Cardiac septum (tissue), 1 donor: ENCODE measurements at regions not wholly inside any gene's neighbourhood (a gene's known extent, or its start where the extent isn't known, plus 50 kb on each side); places are given as distances from the start of the nearest gene placed in this dataset.
"Not testable (repeated sequence)": the region's sequence is repeated elsewhere in the genome, so short reads cannot be mapped to it uniquely, and the experiment has no call there.

ENCODE experiments used
- DNase-seq: peaks from one replicate; pipeline ENCODE4 v3.0.0-alpha.2; 2020; ENCODE audit warnings: low spot score
- intact Hi-C: fragments of 100-400 bp; cut with DNase I; formaldehyde crosslinking; loops from one replicate; pipeline ENCODE4 v1.14.0; 2022
- donor health status: DM: no; HTN: no; CAD: no.

DNA sequence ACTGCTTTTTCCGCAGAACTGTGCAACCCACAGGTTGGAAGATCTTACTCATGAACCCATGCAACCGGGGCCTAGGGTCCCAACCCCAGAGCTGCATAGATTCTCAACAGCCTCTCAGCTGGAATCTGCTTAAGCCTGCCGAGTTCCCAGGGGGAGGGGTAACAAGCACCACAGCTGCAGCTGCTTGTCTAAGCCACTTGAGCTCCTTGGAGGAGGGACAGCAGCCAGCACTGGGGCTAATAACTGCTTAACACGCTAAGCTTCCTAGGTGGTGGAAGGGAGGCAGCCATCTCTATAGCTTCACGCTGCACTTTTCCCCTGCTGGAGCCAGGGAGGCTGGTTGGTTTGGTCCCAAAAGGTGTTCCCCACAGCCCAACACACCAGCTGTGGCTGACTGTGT, 311.6 kb downstream of the DSC3 start:
- DNase-seq, result no peak
- intact Hi-C loops, result no loop called here

DNA sequence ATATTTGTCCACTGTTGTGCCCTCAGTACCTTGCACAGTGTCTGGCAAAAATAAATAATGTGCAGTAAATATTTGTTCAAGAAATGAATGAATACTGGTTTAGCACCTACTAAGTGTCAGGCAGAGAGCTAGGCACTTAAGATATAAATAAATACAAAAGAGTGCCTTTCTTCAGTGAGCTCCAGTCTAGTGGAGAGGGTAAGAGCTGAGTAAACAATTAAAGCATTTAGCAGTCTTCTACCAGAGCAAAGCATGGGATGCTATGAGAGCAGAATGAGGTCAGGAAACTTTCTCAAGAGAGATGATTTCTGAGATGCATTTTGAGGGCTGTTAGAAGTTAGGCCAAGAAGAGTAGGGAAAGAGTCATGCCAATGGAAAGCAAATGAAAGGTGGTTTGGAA, 314.7 kb downstream of the DSC3 start:
- DNase-seq, result no peak
- intact Hi-C loops, result no loop called here

- no peak for DNase-seq
- intact Hi-C loops, result no loop called here
Measured at GRCh38 chr18:30713299-30713698, 329.2 kb downstream of the DSC3 start.

GRCh38 chr18:30712383-30712782, 330.2 kb downstream of the DSC3 start:
- intact Hi-C loops, result no loop called here
- DNase-seq, result no peak

DNA sequence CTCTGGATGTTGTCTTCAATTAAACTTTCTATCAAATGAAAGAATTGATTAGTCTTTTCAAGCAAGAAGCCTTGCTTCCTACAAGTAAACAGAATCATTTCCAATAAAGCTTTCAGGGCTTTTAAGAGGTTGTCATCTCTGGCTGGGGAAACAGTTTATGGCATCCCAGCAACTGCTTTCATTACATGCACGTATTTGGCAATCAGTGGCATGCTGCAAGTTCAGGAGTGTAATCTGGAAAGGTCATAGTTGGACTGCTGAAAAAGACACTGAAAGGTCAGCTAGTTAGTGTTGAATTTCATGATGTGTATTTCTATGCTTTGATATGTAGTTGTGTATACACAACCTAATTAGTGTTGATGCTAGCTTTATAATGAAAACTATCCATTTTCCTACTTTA, 332.9 kb downstream of the DSC3 start:
- intact Hi-C loops, result no loop called here
- DNase-seq, result no peak

GRCh38 chr18:30705943-30706342, 336.6 kb downstream of the DSC3 start:
- intact Hi-C loops, result no loop called here
- no peak for DNase-seq

GRCh38 chr18:30698571-30698970, 344.0 kb downstream of the DSC3 start:
- no peak for DNase-seq
- intact Hi-C loops, result no loop called here

GRCh38 chr18:30696201-30696600, 346.3 kb downstream of the DSC3 start:
- intact Hi-C loops, result no loop called here
- no peak for DNase-seq

DNA sequence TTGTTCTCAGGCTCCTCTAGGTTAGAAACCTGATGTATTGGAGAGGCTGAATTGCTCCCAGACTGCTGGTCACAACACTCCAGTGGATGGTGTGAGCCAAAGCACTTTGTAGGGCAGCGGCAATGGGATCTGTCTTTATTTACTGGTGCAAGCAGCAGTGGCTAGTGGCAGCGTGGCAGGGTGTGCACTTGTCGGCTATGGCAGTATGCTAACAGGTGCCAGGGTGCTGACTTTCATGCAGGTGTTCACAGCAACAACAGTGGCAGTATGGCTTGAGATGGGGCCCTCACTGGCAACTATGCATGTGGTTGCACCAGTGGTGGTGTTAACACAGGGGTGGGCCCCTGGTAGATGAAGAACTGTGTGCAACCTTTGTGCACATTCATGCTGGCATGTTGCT, 347.8 kb downstream of the DSC3 start:
- DNase-seq, result no peak
- intact Hi-C loops, result no loop called here

- intact Hi-C loops, result no loop called here
- no peak for DNase-seq
Measured at GRCh38 chr18:30689216-30689615, 353.3 kb downstream of the DSC3 start.

GRCh38 chr18:30687501-30687900, 355.0 kb downstream of the DSC3 start:
- no peak for DNase-seq
- intact Hi-C loops, result no loop called here

GRCh38 chr18:30684825-30685481, 357.6 kb downstream of the DSC3 start:
- no peak for DNase-seq
- intact Hi-C loops, result no loop called here

GRCh38 chr18:30683836-30684235, 358.7 kb downstream of the DSC3 start:
- DNase-seq, result no peak
- intact Hi-C loops, result no loop called here

DNA sequence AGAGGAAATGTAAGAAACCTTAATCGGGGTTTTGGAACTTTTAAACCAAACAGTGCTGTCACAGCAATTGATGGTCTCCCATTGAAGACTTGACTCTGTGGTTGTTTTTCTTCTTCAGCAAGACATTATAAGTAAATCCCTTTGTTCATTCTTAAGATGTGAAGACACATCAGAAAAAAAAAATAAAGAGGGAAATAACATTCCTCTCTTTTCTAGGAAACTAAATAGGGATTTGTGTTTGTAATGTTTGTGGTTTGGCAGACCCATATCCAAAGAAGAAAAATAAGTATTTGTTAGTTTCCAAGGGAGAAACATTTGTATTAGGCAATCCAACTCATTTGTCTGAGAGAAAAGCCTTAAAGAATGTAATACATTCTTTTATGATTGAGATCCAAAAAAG, 359.9 kb downstream of the DSC3 start:
- no peak for DNase-seq
- intact Hi-C loops, result no loop called here

DNA sequence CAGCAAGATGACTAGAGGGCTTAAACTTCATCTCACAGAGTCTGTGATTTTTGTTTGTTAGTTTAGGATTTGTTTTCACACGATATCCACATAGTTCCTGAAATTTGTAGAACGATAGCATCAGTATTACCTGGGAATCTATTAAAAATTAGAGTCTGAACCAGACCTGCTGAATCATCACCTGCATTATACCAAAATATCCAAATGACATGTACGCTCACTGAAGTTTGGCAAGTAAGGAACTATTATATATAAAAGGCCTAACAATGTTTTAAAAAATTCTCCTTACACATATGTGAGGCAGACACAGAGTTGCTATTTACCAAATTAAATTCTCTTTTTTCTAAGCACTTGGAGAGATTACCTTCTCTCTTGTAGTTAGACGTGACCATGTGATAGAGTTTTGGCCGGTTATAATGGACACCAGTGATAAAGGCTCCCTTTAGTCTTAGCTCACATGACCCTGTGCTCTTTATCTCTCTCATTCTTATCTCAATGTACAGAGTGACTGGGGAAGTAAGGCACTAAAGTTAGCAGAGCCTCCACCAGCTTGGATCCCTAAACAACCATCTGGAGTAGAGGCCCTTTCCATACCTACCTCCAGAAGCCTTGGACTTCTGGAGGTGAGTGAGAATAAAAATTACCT, 363.1 kb downstream of the DSC3 start:
- intact Hi-C loops, result no loop called here
- no peak for DNase-seq

DNA sequence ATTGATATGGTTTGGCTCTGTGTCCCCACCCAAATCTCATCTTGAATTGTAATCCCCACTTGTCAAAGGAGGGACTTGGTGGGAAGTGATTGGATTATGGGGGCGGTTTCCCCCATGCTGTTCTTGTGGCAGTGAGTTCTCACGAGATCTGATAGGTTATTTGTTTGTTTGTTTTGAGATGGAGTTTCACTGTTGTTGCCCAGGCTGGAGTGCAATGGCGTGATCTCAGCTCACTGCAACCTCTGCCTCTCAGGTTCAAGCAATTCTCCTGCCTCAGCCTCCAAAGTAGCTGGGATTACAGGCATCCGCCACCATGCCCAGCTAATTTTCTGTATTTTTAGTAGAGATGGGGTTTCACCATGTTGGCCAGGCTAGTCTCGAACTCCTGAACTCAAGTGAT, 364.7 kb downstream of the DSC3 start:
- intact Hi-C loops, DNase-seq: not testable (repeated sequence)

GRCh38 chr18:30676053-30676480, 366.5 kb downstream of the DSC3 start:
- intact Hi-C loops, result no loop called here
- no peak for DNase-seq

DNA sequence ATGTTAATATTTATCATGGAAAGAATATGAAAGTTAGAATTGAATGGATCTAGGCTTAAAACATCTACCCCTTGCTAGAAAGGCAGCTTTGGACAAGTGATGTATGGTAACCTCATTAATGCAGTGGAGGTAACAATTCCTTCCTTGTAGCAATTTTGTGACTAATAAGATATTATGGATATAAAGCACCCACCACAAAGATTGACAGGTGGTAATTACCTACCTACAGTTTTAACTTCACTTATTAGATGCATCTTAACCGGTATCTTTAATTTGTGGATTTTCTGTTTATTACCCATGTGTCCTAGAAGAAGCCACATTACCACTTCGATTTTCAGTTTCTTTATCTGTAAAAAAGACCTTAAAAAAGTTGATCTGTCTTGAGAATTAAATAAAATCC, 367.0 kb downstream of the DSC3 start:
- intact Hi-C loops, result no loop called here
- DNase-seq, result no peak

GRCh38 chr18:30675072-30675471, 367.5 kb downstream of the DSC3 start:
- intact Hi-C loops, result no loop called here
- no peak for DNase-seq

GRCh38 chr18:30674596-30674995, 367.9 kb downstream of the DSC3 start:
- DNase-seq, result no peak
- intact Hi-C loops, result no loop called here

GRCh38 chr18:30672439-30672838, 370.1 kb downstream of the DSC3 start:
- intact Hi-C loops, result not testable (repeated sequence)

DNA sequence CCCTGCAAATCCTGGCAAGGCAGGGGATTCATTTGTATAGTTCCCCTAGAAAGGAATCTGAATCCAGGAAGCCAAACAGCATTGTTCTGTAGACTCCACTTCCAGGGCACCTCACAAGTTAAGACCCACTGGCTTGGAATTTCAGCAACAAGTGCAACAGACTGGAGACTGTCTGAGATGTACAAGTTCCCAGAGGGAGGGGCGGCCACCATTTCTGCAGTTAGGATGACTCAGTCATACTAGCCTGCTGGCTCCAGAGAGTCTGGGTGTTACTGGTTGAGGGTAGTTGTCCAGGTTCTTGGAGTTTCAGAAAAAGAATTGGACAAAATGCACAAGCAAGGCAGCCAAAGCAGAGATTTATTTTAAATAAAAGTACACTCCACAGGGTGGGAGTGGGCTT, 384.2 kb downstream of the DSC3 start:
- DNase-seq, result no peak
- intact Hi-C loops, result no loop called here

More at GRCh38 chr18:30672439-30672838, 370.1 kb downstream of the DSC3 start:
- DNase-seq, result not testable (repeated sequence)
